ENCODE measurements at regions not wholly inside any gene's neighbourhood (a gene's known extent, or its start where the extent isn't known, plus 50 kb on each side); places are given as distances from the start of the nearest gene placed in this dataset.

DNA sequence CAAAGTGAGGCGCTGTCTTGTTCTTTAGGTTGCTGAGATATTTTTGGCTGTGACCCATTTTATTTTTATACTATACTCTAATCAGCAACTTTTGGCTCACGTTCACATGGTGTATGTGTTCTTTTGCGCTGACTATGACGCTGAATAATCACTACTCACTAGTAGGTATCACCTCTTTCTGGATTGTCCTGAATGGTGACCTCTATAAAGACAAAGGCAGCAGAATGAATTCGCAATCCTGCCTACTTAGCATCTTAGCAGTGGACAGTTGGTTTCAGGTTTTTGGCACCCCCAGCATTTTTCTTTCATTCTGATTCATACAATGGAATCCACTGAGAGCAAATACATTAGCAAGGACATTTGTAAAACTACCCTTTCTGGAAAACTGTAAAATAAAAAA, 351.3 kb downstream of the JRKL start:
- TF ChIP-seq, protein P1, sequence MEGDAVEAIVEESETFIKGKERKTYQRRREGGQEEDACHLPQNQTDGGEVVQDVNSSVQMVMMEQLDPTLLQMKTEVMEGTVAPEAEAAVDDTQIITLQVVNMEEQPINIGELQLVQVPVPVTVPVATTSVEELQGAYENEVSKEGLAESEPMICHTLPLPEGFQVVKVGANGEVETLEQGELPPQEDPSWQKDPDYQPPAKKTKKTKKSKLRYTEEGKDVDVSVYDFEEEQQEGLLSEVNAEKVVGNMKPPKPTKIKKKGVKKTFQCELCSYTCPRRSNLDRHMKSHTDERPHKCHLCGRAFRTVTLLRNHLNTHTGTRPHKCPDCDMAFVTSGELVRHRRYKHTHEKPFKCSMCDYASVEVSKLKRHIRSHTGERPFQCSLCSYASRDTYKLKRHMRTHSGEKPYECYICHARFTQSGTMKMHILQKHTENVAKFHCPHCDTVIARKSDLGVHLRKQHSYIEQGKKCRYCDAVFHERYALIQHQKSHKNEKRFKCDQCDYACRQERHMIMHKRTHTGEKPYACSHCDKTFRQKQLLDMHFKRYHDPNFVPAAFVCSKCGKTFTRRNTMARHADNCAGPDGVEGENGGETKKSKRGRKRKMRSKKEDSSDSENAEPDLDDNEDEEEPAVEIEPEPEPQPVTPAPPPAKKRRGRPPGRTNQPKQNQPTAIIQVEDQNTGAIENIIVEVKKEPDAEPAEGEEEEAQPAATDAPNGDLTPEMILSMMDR (conservative IDR thresholded peaks at IDR 0.05): no peak
- no peak for TF ChIP-seq EZH2 (IDR thresholded peaks at IDR 0.05; ENCODE audit: low read depth)

Measured in PC-9 (cell line).